Ectodermal cell (in vitro differentiated cells): ENCODE measurements at regions not wholly inside any gene's neighbourhood (a gene's known extent, or its start where the extent isn't known, plus 50 kb on each side); places are given as distances from the start of the nearest gene placed in this dataset.

Source experiments
- H3K27ac ChIP-seq: 2 replicates; pipeline ENCODE4 v1.7.0; 2013; ENCODE audit warnings: mild to moderate bottlenecking, low read depth, low read length; ENCODE audit not compliant: insufficient read depth, poor library complexity, severe bottlenecking
- H3K27me3 ChIP-seq: 2 replicates; pipeline ENCODE4 v1.7.0; 2013; ENCODE audit warnings: mild to moderate bottlenecking, low read length; ENCODE audit not compliant: insufficient read depth, control insufficient read depth, poor library complexity, severe bottlenecking
- H3K36me3 ChIP-seq: one replicate; pipeline ENCODE4 v1.7.0; 2013; ENCODE audit warnings: low read length; ENCODE audit not compliant: control insufficient read depth, insufficient read depth
- H3K4me1 ChIP-seq: one replicate; pipeline ENCODE4 v1.7.0; 2013; ENCODE audit warnings: low read length; ENCODE audit not compliant: control insufficient read depth, insufficient read depth
- H3K4me3 ChIP-seq: 2 replicates; pipeline ENCODE4 v1.7.0; 2013; ENCODE audit warnings: low read depth, low read length, control low read depth; ENCODE audit not compliant: insufficient read depth
- H3K9me3 ChIP-seq: 2 replicates; pipeline ENCODE4 v1.7.0; 2013; ENCODE audit warnings: mild to moderate bottlenecking, low read length, moderate library complexity; ENCODE audit not compliant: control insufficient read depth
- WGBS, 2 experiments: methylation state at CpG; one replicate each; pipeline ENCODE4 v1.1.7; 2013; ENCODE audit warnings: missing lambda C conversion rate in 2 of 2; 5-methylcytosine and 5-hydroxymethylcytosine counted together

- H3K4me3 ChIP-seq, result no peak overlapping the region
- no peaks in the 10 kb centered on the region for H3K36me3 ChIP-seq
- H3K27ac ChIP-seq, result no peak overlapping the region
- H3K4me1 ChIP-seq, result no peaks in the 10 kb centered on the region
- no peaks in the 10 kb centered on the region for H3K27me3 ChIP-seq
- WGBS, 2 experiments, result 90 to 92% methylated on average over 3 to 5 of the region's 5 CpGs
- no peaks in the 10 kb centered on the region for H3K9me3 ChIP-seq
Measured at GRCh38 chr14:97748616-97749015, 951.4 kb downstream of the VRK1 start.

- Histone ChIP-seq H3K4me3 (no peak overlapping the region), H3K4me1 (no peaks in the 10 kb centered on the region), H3K27ac (no peak overlapping the region), H3K36me3 (no peaks in the 10 kb centered on the region), H3K27me3 (no peaks in the 10 kb centered on the region), H3K9me3 (no peaks in the 10 kb centered on the region)
- WGBS, 2 experiments, result 84 to 85% methylated on average over 6 of the region's 6 CpGs
Measured at GRCh38 chr14:97757491-97757890, 960.3 kb downstream of the VRK1 start.

DNA sequence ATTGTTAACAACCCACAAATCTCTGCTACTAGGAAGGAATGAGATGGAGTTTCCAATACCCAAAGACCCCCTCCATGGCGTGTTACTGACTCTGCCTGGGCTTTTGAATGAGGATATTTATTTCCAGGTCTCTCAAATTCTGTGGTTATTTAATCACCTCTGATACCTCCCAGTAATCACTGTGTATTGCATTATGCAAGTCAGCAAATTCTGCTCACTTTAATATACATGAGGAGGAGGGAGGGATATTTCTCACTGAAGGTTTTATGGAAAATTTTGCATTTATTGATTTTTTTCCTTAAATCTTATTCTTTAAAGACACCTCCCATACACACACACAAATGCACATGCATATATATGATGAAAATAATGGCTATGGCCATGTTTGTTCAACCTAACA lies 962.9 kb downstream of the VRK1 start:
- WGBS, 2 experiments, result 100% methylated on average over 1 of the region's 1 CpG; no CpG with 5 or more reads in 1 of the 2 experiments
- Histone ChIP-seq H3K4me3 (no peak overlapping the region), H3K27me3 (no peaks in the 10 kb centered on the region), H3K36me3 (no peaks in the 10 kb centered on the region), H3K4me1 (no peaks in the 10 kb centered on the region), H3K27ac (no peak overlapping the region), H3K9me3 (no peaks in the 10 kb centered on the region)

GRCh38 chr14:97762386-97762785 lies 965.2 kb downstream of the VRK1 start:
- Histone ChIP-seq H3K27ac (no peak overlapping the region), H3K36me3 (no peaks in the 10 kb centered on the region), H3K4me1 (no peaks in the 10 kb centered on the region), H3K4me3 (no peak overlapping the region), H3K27me3 (no peaks in the 10 kb centered on the region), H3K9me3 (no peaks in the 10 kb centered on the region)
- 88 to 92% methylated on average over 5 of the region's 5 CpGs for WGBS, 2 experiments

- H3K27me3 ChIP-seq, result no peaks in the 10 kb centered on the region
- no peaks in the 10 kb centered on the region for H3K4me1 ChIP-seq
- no peak overlapping the region for H3K27ac ChIP-seq
- no peak overlapping the region for H3K4me3 ChIP-seq
- 93 to 95% methylated on average over 8 of the region's 8 CpGs for WGBS, 2 experiments
- no peaks in the 10 kb centered on the region for H3K9me3 ChIP-seq
- H3K36me3 ChIP-seq, result no peaks in the 10 kb centered on the region
Measured at GRCh38 chr14:97771340-97772045, 974.3 kb downstream of the VRK1 start.

DNA sequence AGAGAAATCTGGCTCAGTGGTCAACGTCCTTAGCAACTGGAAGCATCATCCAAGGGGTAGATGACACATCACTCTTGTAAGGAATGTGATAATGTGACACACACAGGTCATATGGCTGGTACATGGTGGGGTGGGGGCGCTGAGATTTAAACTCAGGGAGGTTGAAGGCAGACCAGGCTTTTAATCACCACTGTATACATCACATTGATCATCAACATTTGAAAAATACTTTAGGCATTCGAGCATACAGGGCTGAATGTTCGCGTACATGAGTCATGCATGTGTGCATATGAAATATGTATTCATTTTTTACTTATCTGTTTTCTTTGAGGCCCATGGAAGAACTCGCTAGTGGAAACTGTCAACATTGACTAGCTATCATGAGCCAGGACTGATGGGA lies 976.4 kb downstream of the VRK1 start:
- Histone ChIP-seq H3K9me3 (no peaks in the 10 kb centered on the region), H3K4me1 (no peaks in the 10 kb centered on the region), H3K27ac (no peak overlapping the region)

GRCh38 chr14:97776890-97777558 lies 979.8 kb downstream of the VRK1 start:
- Histone ChIP-seq H3K4me1 (no peaks in the 10 kb centered on the region), H3K27me3 (no peaks in the 10 kb centered on the region), H3K27ac (no peak overlapping the region), H3K36me3 (no peaks in the 10 kb centered on the region), H3K9me3 (no peaks in the 10 kb centered on the region), H3K4me3 (no peak overlapping the region)
- WGBS, 2 experiments, result 91 to 93% methylated on average over 5 of the region's 5 CpGs

More for the DNA sequence above, 976.4 kb downstream of the VRK1 start:
- Histone ChIP-seq H3K27me3 (no peaks in the 10 kb centered on the region), H3K4me3 (no peak overlapping the region), H3K36me3 (no peaks in the 10 kb centered on the region)
- 94 to 95% methylated on average over 6 of the region's 6 CpGs for WGBS, 2 experiments

GRCh38 chr14:97777622-97778355 lies 980.6 kb downstream of the VRK1 start:
- H3K27me3 ChIP-seq, result no peaks in the 10 kb centered on the region
- H3K4me1 ChIP-seq, result no peaks in the 10 kb centered on the region
- no peaks in the 10 kb centered on the region for H3K36me3 ChIP-seq
- no peak overlapping the region for H3K4me3 ChIP-seq
- WGBS, 2 experiments, result 93 to 96% methylated on average over 9 of the region's 9 CpGs
- H3K27ac ChIP-seq, result no peak overlapping the region
- no peaks in the 10 kb centered on the region for H3K9me3 ChIP-seq

GRCh38 chr14:97779140-97779539 lies 982.0 kb downstream of the VRK1 start:
- no peak overlapping the region for H3K4me3 ChIP-seq
- H3K36me3 ChIP-seq, result no peaks in the 10 kb centered on the region
- no peak overlapping the region for H3K27ac ChIP-seq
- no peaks in the 10 kb centered on the region for H3K27me3 ChIP-seq
- H3K4me1 ChIP-seq, result no peaks in the 10 kb centered on the region
- H3K9me3 ChIP-seq, result no peaks in the 10 kb centered on the region
- 93 to 94% methylated on average over 5 of the region's 5 CpGs for WGBS, 2 experiments

DNA sequence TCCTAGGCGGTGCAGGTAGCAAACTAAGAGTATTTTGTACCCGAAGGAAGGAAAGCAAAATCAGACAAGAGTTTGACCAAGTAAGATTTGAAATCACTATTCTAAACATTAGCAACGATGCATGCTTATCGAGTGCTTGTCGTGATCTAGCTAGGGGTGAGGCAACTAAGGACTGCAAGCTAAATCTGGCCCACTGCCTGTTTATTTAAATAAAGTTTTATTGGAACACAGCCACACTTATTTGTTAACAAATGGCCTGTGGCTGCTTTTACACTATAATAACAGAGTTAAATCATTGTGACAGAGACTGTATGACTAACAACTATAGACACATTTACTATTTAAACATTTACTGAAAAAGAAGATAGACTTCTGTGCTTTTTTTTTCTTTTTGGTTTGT lies 983.6 kb downstream of the VRK1 start:
- Histone ChIP-seq H3K36me3 (no peaks in the 10 kb centered on the region), H3K27ac (no peak overlapping the region), H3K4me1 (no peaks in the 10 kb centered on the region), H3K9me3 (no peaks in the 10 kb centered on the region), H3K27me3 (no peaks in the 10 kb centered on the region), H3K4me3 (no peak overlapping the region)
- WGBS, 2 experiments, result 97% methylated on average over 5 of the region's 5 CpGs
